NCI-H146 treated with DMSO at 0.1 percent for 48 hours (cell line): ENCODE measurements at regions not wholly inside any gene's neighbourhood (a gene's known extent, or its start where the extent isn't known, plus 50 kb on each side); places are given as distances from the start of the nearest gene placed in this dataset.
"Not testable (repeated sequence)": the region's sequence is repeated elsewhere in the genome, so short reads cannot be mapped to it uniquely, and the experiment has no call there.

ENCODE experiments used
- DNase-seq: peaks from one replicate; lab custom pipeline; 2025; ENCODE audit not compliant: unreplicated experiment; lab: John Stamatoyannopoulos, UW

DNA sequence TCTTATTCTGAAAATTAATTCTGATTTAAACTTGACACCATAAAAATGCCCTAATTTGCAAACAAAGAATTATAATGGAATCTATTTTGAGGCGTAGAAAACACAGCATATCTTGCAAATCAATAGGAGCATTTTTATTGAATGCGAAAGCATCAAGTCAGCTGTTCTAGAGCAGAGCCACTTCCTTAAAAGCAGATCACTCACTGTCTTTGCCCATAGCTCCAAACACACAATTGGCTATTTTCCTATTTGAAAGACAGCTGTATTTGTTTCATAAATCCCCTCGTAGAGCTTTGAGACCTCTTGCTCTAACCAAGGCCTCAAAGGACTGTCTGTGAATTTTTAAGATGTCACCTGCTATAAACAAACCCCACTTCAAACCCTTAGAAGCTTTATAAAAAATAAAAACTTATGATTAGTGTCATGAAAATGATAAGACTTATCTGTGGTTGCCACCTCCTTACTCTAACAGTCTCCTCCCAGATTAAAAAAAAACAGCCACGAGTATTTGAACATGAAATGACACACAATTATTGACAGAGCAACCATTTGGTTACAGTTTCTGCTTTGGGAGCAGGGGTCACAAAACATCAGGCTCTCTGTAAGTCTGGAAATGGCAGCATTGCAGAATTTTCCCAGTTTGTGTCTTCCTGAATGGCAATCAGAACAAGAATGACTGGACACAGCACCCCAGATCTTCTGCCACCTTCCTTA, 75.6 kb upstream of the RASEF start:
- DNase-seq: no peak

DNA sequence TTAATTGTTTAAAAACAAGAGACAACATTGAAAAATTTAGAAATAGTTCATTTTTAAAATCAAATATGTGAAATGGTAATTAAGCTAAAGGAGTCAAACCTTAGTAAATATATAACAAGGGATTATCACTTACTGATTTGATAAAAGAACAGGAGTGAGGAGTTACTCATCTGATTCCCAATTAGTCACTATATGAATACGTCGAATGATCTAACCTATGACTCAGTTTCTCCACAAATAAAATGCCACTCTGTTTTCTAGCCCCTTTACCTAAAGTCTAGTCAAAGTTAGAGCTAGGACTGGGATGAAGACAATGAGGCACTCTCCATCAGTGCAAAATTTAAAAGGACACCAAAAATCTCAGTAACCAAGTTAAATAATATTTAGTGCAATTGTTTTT, 70.4 kb upstream of the RASEF start:
- no peak for DNase-seq

DNA sequence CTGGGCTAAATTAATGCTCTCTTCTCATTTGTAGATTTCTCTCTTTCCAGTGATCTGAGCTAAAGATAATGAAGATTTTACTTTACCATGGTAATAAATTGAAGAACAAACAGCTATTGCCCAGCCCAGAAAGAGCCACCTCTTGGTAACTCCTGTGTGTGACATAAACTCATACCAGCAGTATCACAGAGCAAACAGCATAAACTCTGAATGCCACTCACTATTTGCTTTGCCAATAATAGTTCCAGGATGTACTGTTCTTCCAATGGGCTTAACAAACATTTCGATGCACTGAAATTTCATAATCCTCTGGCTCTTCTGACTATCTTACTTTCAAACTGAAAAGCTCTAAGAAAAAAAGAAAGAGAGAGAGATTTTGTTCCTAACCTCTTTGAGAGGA, 69.8 kb upstream of the RASEF start:
- DNase-seq: no peak

DNA sequence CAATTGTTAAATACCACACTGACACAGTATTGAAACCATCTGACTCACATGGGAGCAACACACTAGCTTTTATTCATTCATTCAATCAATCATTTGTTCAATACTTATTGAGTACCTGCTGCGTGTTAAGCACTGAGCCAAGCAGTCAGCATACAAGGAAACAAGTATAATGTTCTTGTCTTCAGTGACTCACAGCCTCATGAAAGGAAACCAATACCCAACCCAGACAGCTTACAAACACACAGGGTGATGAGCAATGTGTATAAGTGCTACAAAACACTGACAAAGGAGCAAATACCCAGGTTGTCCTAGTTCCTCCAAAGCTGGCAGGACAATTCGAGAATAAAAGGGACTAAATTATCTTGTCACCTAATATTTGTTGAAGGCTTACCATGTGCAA, 67.6 kb upstream of the RASEF start:
- no peak for DNase-seq

DNA sequence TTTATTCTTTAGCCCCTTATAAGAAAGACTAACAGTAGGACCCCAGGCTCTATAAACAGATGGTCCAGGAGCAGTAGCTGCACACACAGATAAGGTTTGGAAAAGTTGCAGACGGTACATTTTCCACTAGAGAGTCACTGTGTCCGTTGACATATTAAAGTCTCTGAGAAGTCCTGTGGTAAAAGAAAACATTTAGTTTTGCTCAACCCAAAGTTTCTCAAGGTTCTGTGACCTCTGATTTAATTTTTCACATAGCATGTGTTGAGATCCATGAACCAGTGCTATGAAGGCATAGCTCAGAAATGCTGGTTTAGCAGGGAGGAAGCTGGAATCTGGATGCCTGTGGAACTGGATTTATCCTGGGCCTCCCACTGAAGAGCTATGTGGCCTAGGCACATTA, 62.7 kb upstream of the RASEF start:
- no peak for DNase-seq

DNA sequence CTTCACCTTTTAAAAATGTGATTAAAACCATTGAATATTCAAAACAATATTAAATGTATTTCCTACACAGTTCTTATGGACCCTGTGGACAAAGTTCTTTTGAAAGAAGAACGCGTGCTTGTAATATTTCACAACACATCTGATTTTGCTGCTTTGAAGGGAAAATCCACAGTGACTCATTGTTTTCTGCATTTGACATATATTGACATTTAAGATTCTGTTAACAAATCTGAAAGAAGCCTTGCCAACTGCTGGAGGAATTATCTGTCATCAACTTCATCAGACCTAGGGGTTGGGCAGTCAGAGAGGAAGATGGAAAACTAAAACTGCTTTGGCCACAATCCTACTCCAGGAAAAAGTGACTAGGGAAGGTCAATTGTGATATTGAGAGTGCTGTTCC, 56.9 kb upstream of the RASEF start:
- no peak for DNase-seq

DNA sequence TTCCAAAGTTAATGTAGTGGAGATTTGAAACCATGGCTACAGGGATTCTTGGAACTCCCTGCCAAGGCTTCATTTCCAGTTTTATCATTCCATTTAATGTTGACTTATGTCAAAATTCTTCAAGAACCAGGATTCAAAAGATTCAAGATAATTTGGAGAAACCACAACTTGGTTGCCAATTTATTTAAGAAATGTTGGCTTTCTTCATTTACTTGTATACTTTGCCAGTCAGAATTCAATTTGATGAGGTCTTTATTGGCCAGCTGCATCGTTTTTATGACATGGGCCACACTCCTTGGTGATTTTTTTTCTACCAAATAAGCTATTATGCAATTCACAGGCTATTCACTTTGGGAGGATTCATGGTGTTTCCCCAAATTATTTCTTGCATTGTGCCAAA, 53.1 kb upstream of the RASEF start:
- no peak for DNase-seq

DNA sequence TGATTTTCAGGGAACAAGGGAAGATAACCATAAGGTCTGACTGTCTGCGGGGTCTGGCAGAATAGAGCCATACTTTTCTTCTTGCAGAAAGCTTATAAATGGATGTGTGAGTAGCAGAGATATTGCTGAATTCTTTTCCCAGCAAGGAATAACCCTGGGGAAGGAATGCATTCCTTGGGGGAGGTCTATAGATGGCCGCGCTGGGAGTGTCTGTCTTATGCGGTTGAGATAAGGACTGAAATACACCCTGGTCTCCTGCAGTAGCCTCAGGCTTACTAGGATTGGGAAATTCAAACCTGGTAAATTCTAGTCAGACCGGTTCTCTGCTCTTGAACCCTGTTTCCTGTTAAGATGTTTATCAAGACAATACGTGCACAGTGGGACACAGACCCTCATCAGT, 50.5 kb upstream of the RASEF start:
- not testable (repeated sequence) for DNase-seq
